ENCODE measurements at regions not wholly inside any gene's neighbourhood (a gene's known extent, or its start where the extent isn't known, plus 50 kb on each side); places are given as distances from the start of the nearest gene placed in this dataset.

DNA sequence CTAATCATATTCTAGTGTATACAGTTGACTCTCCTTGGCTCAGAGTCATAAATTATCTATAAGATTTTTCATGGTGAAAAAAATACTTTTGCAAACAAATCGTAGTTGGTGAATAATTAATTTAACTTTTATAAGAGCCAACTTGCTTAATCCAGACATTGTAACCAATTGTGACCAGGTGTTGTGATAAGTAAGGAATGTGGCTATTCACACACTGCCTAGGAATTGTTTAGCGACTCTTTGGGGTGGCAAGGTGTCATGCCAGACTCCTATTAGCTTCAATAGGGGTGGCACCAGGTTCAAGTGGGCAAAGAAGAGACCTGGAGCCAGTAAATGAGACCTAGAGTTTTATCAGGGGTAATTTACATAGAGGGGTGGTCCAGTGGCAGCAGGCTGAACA lies 344.7 kb upstream of the PKDCC start:
- TF ChIP-seq CTCF (conservative IDR thresholded peaks at IDR 0.05 in 1 of 2, IDR thresholded peaks at IDR 0.05 in 1 of 2; ENCODE audit: extremely low read depth in 1 of 2, insufficient read depth in 1 of 2, low read depth in 1 of 2, low read length in 2 of 2) (no peak), EZH2 (IDR thresholded peaks at IDR 0.05; ENCODE audit: borderline replicate concordance, low read length) (no peak)

Measured in mammary epithelial cell (primary cell).